HepG2 (cell line): ENCODE measurements at regions not wholly inside any gene's neighbourhood (a gene's known extent, or its start where the extent isn't known, plus 50 kb on each side); places are given as distances from the start of the nearest gene placed in this dataset.

Experiments used
- ATF1 ChIP-seq: IDR thresholded peaks from 2 replicates; pipeline ENCODE4 v1.6.1; 2016; ENCODE audit warnings: mild to moderate bottlenecking, control low read depth
- FOXK1 ChIP-seq: sonication (generic); formaldehyde crosslinking; IDR thresholded peaks from 2 replicates; pipeline ENCODE4 v1.4.0; 2020; ENCODE audit warnings: low read depth, missing genetic modification reagents, borderline replicate concordance
- KDM4B ChIP-seq: sonication (generic); formaldehyde crosslinking; IDR thresholded peaks from 2 replicates; pipeline ENCODE4 v1.4.0; 2020; ENCODE audit warnings: missing genetic modification reagents
- NFYC ChIP-seq: IDR thresholded peaks from 2 replicates; pipeline ENCODE4 v1.6.1; 2016; ENCODE audit warnings: missing genetic modification reagents, missing compliant biosample characterization
- RAD21 ChIP-seq: fragments of 450-650 bp; formaldehyde crosslinking; IDR thresholded peaks from 2 replicates; pipeline ENCODE4 v1.5.0; 2020; ENCODE audit warnings: mild to moderate bottlenecking
- SKI ChIP-seq: fragments of 450-650 bp; IDR thresholded peaks from one replicate; pipeline ENCODE4 v1.6.1; 2018; ENCODE audit warnings: mild to moderate bottlenecking; ENCODE audit not compliant: partially characterized antibody
- SOX5 ChIP-seq: IDR thresholded peaks from 2 replicates; pipeline ENCODE4 v1.6.1; 2016; ENCODE audit warnings: borderline replicate concordance
- TBP ChIP-seq: sonication (generic); formaldehyde crosslinking; IDR thresholded peaks from 2 replicates; pipeline ENCODE4 v1.5.0; 2020; ENCODE audit warnings: missing genetic modification reagents
- ZBTB3 ChIP-seq: sonication (generic); formaldehyde crosslinking; IDR thresholded peaks from 2 replicates; pipeline ENCODE4 v1.4.0; 2020; ENCODE audit warnings: low read depth, mild to moderate bottlenecking, moderate library complexity, missing genetic modification reagents, borderline replicate concordance
- ZFY ChIP-seq: sonication (generic); formaldehyde crosslinking; IDR thresholded peaks from 2 replicates; pipeline ENCODE4 v1.4.0; 2020; ENCODE audit warnings: missing genetic modification reagents
- ZIK1 ChIP-seq: sonication (generic); formaldehyde crosslinking; IDR thresholded peaks from 2 replicates; pipeline ENCODE4 v1.5.0; 2020; ENCODE audit warnings: mild to moderate bottlenecking, low read depth, missing genetic modification reagents, borderline replicate concordance
- ZNF432 ChIP-seq: sonication (generic); formaldehyde crosslinking; IDR thresholded peaks from 2 replicates; pipeline ENCODE4 v1.5.0; 2020; ENCODE audit warnings: missing genetic modification reagents, mild to moderate bottlenecking, borderline replicate concordance
- ZNF44 ChIP-seq: sonication (generic); formaldehyde crosslinking; IDR thresholded peaks from 2 replicates; pipeline ENCODE4 v1.5.1; 2020; ENCODE audit warnings: mild to moderate bottlenecking, missing genetic modification reagents
- ZNF543 ChIP-seq: sonication (generic); formaldehyde crosslinking; IDR thresholded peaks from 2 replicates; pipeline ENCODE4 v1.4.0; 2020; ENCODE audit warnings: mild to moderate bottlenecking, missing genetic modification reagents
- ZNF713 ChIP-seq: sonication (generic); formaldehyde crosslinking; IDR thresholded peaks from 2 replicates; pipeline ENCODE4 v1.4.0; 2020; ENCODE audit warnings: mild to moderate bottlenecking, missing genetic modification reagents
- ZNF816 ChIP-seq: sonication (generic); formaldehyde crosslinking; IDR thresholded peaks from 2 replicates; pipeline ENCODE4 v1.8.0; 2022; ENCODE audit warnings: missing genetic modification reagents, mild to moderate bottlenecking, borderline replicate concordance
- TF ChIP-seq, protein P1 (sequence below): sonication (generic); formaldehyde crosslinking; IDR thresholded peaks from one replicate; pipeline ENCODE4 v1.5.1; 2020; ENCODE audit warnings: mild to moderate bottlenecking, missing genetic modification reagents; ENCODE audit errors: not compliant biosample characterization
- TF ChIP-seq, protein P2 (sequence below): sonication (generic); formaldehyde crosslinking; IDR thresholded peaks from 2 replicates; pipeline ENCODE4 v1.4.0; 2020; ENCODE audit warnings: mild to moderate bottlenecking, missing genetic modification reagents, borderline replicate concordance

DNA sequence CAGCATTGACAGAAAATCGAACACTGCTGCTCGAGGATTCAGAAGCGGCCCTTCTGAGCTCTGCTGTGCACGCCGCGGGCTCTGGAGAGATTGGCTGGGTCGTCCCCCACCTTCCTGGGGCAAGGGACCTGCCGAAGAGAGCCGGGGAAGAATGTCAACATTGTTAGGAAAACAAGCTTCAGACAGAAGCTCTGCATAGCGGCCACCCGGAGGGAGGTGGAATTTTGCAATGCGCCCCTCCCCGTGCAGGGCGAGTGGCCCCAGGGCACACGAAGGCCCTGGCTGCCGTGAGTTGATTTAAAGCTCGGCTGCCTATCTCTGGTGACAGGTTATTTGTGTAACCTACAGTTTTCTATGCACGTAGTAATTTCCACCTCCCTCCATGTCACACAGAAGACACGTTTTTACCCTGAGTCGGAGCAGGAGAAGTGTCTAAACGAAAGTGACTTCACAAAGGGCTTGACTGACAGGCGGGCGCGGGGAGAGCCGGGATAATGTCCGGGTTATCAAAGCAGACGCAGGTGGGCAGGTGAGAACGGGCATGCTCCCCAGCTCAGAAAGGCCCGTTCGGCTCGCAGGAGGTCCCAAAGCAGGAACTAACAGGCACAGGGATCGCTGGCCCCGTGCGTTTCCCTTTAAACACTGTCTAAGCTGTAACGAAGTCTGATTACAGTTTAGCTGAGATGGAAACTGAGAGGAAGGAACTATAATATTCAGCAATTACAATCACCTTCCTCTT is 84.6 kb downstream of the PDGFA start (continued):
- TF ChIP-seq, protein P1, sequence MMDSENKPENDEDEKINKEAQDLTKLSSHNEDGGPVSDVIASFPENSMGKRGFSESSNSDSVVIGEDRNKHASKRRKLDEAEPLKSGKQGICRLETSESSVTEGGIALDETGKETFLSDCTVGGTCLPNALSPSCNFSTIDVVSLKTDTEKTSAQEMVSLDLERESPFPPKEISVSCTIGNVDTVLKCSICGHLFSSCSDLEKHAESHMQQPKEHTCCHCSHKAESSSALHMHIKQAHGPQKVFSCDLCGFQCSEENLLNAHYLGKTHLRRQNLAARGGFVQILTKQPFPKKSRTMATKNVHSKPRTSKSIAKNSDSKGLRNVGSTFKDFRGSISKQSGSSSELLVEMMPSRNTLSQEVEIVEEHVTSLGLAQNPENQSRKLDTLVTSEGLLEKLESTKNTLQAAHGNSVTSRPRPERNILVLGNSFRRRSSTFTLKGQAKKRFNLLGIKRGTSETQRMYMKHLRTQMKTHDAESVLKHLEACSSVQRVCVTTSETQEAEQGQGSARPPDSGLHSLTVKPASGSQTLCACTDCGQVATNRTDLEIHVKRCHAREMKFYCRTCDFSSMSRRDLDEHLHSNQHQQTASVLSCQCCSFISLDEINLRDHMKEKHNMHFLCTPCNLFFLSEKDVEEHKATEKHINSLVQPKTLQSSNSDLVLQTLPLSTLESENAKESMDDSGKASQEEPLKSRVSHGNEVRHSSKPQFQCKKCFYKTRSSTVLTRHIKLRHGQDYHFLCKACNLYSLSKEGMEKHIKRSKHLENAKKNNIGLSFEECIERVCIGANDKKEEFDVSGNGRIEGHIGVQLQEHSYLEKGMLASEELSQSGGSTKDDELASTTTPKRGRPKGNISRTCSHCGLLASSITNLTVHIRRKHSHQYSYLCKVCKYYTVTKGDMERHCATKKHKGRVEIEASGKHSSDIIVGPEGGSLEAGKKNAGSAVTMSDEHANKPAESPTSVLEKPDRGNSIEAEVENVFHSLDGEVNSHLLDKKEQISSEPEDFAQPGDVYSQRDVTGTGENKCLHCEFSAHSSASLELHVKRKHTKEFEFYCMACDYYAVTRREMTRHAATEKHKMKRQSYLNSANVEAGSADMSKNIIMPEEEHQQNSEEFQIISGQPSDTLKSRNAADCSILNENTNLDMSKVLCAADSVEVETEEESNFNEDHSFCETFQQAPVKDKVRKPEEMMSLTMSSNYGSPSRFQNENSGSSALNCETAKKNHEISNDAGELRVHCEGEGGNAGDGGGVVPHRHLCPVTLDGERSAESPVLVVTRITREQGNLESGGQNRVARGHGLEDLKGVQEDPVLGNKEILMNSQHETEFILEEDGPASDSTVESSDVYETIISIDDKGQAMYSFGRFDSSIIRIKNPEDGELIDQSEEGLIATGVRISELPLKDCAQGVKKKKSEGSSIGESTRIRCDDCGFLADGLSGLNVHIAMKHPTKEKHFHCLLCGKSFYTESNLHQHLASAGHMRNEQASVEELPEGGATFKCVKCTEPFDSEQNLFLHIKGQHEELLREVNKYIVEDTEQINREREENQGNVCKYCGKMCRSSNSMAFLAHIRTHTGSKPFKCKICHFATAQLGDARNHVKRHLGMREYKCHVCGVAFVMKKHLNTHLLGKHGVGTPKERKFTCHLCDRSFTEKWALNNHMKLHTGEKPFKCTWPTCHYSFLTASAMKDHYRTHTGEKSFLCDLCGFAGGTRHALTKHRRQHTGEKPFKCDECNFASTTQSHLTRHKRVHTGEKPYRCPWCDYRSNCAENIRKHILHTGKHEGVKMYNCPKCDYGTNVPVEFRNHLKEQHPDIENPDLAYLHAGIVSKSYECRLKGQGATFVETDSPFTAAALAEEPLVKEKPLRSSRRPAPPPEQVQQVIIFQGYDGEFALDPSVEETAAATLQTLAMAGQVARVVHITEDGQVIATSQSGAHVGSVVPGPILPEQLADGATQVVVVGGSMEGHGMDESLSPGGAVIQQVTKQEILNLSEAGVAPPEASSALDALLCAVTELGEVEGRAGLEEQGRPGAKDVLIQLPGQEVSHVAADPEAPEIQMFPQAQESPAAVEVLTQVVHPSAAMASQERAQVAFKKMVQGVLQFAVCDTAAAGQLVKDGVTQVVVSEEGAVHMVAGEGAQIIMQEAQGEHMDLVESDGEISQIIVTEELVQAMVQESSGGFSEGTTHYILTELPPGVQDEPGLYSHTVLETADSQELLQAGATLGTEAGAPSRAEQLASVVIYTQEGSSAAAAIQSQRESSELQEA = no peak
- TF ChIP-seq, protein P2, sequence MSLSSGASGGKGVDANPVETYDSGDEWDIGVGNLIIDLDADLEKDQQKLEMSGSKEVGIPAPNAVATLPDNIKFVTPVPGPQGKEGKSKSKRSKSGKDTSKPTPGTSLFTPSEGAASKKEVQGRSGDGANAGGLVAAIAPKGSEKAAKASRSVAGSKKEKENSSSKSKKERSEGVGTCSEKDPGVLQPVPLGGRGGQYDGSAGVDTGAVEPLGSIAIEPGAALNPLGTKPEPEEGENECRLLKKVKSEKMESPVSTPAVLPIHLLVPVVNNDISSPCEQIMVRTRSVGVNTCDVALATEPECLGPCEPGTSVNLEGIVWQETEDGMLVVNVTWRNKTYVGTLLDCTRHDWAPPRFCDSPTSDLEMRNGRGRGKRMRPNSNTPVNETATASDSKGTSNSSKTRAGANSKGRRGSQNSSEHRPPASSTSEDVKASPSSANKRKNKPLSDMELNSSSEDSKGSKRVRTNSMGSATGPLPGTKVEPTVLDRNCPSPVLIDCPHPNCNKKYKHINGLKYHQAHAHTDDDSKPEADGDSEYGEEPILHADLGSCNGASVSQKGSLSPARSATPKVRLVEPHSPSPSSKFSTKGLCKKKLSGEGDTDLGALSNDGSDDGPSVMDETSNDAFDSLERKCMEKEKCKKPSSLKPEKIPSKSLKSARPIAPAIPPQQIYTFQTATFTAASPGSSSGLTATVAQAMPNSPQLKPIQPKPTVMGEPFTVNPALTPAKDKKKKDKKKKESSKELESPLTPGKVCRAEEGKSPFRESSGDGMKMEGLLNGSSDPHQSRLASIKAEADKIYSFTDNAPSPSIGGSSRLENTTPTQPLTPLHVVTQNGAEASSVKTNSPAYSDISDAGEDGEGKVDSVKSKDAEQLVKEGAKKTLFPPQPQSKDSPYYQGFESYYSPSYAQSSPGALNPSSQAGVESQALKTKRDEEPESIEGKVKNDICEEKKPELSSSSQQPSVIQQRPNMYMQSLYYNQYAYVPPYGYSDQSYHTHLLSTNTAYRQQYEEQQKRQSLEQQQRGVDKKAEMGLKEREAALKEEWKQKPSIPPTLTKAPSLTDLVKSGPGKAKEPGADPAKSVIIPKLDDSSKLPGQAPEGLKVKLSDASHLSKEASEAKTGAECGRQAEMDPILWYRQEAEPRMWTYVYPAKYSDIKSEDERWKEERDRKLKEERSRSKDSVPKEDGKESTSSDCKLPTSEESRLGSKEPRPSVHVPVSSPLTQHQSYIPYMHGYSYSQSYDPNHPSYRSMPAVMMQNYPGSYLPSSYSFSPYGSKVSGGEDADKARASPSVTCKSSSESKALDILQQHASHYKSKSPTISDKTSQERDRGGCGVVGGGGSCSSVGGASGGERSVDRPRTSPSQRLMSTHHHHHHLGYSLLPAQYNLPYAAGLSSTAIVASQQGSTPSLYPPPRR (CRISPR knock-in tag) = peak; percentile 41; the same call in 1 of the 2 replicates
- TF ChIP-seq ZNF543 (CRISPR knock-in tag) = no peak
- TF ChIP-seq ZNF44 (CRISPR knock-in tag) = no peak
- no peak for TF ChIP-seq ATF1 (CRISPR knock-in tag)
- no peak for TF ChIP-seq RAD21 (CRISPR knock-in tag)
- no peak for TF ChIP-seq KDM4B (CRISPR knock-in tag)
- TF ChIP-seq FOXK1 (CRISPR knock-in tag) = 0 out of 2 replicates have a peak, but pooled peaks have one; percentile 17
- TF ChIP-seq ZFY = peak; percentile 59
- TF ChIP-seq ZNF816 (CRISPR knock-in tag) = no peak
- no peak for TF ChIP-seq ZBTB3 (CRISPR knock-in tag)
- no peak for TF ChIP-seq SKI
- no peak for TF ChIP-seq TBP (CRISPR knock-in tag)
- TF ChIP-seq ZNF713 = no peak
- TF ChIP-seq NFYC (CRISPR knock-in tag) = no peak
- no peak for TF ChIP-seq ZNF432 (CRISPR knock-in tag)
- TF ChIP-seq SOX5 (CRISPR knock-in tag) = peak; percentile 61; the same call in 1 of the 2 replicates
- TF ChIP-seq ZIK1 (CRISPR knock-in tag) = no peak
